AG20443 (cell line): ENCODE measurements at regions not wholly inside any gene's neighbourhood (a gene's known extent, or its start where the extent isn't known, plus 50 kb on each side); places are given as distances from the start of the nearest gene placed in this dataset.
"Not testable (repeated sequence)": the region's sequence is repeated elsewhere in the genome, so short reads cannot be mapped to it uniquely, and the experiment has no call there.

Experiments used
- DNase-seq: peaks from one replicate; pipeline ENCODE4 v3.0.0; 2012; ENCODE audit warnings: low spot score, mixed read lengths

- DNase-seq, result no peak
Measured at GRCh38 chr5:40347981-40348725, 331.6 kb upstream of the PTGER4 start.

- DNase-seq, result no peak
Measured at GRCh38 chr5:40346901-40347300, 332.8 kb upstream of the PTGER4 start.

GRCh38 chr5:40338434-40338833, 341.3 kb upstream of the PTGER4 start:
- not testable (repeated sequence) for DNase-seq

- no peak for DNase-seq
Measured at GRCh38 chr5:40334242-40334635, 345.5 kb upstream of the PTGER4 start.

GRCh38 chr5:40333459-40334241, 346.1 kb upstream of the PTGER4 start:
- DNase-seq, result peak; percentile 14

- no peak for DNase-seq
Measured at GRCh38 chr5:40332970-40333369, 346.7 kb upstream of the PTGER4 start.

GRCh38 chr5:40331616-40332015, 348.1 kb upstream of the PTGER4 start:
- DNase-seq, result no peak

- no peak for DNase-seq
Measured at GRCh38 chr5:40321514-40321913, 358.2 kb upstream of the PTGER4 start.

GRCh38 chr5:40318395-40318794, 361.3 kb upstream of the PTGER4 start:
- DNase-seq, result no peak

- no peak for DNase-seq
Measured at GRCh38 chr5:40317023-40317422, 362.7 kb upstream of the PTGER4 start.

GRCh38 chr5:40315126-40315525, 364.6 kb upstream of the PTGER4 start:
- DNase-seq, result no peak

GRCh38 chr5:40314275-40314674, 365.4 kb upstream of the PTGER4 start:
- no peak for DNase-seq

- DNase-seq, result no peak
Measured at GRCh38 chr5:40312205-40312604, 367.5 kb upstream of the PTGER4 start.

GRCh38 chr5:40309851-40310250, 369.9 kb upstream of the PTGER4 start:
- no peak for DNase-seq

GRCh38 chr5:40308867-40309266, 370.8 kb upstream of the PTGER4 start:
- DNase-seq, result no peak

- DNase-seq, result no peak
Measured at GRCh38 chr5:40307920-40308319, 371.8 kb upstream of the PTGER4 start.

- DNase-seq, result no peak
Measured at GRCh38 chr5:40306869-40307487, 372.7 kb upstream of the PTGER4 start.

- no peak for DNase-seq
Measured at GRCh38 chr5:40292006-40292405, 387.7 kb upstream of the PTGER4 start.

GRCh38 chr5:40291338-40291737, 388.4 kb upstream of the PTGER4 start:
- DNase-seq, result no peak

GRCh38 chr5:40288800-40289485, 390.8 kb upstream of the PTGER4 start:
- no peak for DNase-seq

- no peak for DNase-seq
Measured at GRCh38 chr5:40284863-40285262, 394.9 kb upstream of the PTGER4 start.

- no peak for DNase-seq
Measured at GRCh38 chr5:40278881-40279280, 400.8 kb upstream of the PTGER4 start.
